Activated B cell treated with CpG ODN at 0.5 μM for 24 hours (primary cell): ENCODE measurements at regions not wholly inside any gene's neighbourhood (a gene's known extent, or its start where the extent isn't known, plus 50 kb on each side); places are given as distances from the start of the nearest gene placed in this dataset.

ENCODE experiments used
- ATAC-seq: fragments of 200-7000 bp; cut with Tn5 transposase; one replicate; pipeline ENCODE4 v1.10.0; 2021; ENCODE audit warnings: low read depth, mild to moderate bottlenecking, moderate library complexity
- CTCF ChIA-PET: fragments of 350-600 bp; sonication (Branson Sonifier 250); formaldehyde crosslinking; loops from one replicate; lab custom pipeline; 2021; ENCODE audit warnings: antibody characterized with exemption; lab: Charles Lee
- POLR2A ChIA-PET: fragments of 350-600 bp; sonication (Branson Sonifier 250); formaldehyde crosslinking; loops from one replicate; lab custom pipeline; 2021; ENCODE audit warnings: antibody characterized with exemption; lab: Charles Lee
- DNase-seq: peaks from one replicate; pipeline ENCODE4 v3.0.0; 2022
- H3K27ac Mint-ChIP-seq: one replicate; pipeline ENCODE4 v1.8.0; 2020; ENCODE audit warnings: mixed read lengths
- H3K27me3 Mint-ChIP-seq: one replicate; pipeline ENCODE4 v1.8.0; 2021; ENCODE audit warnings: mixed read lengths
- H3K36me3 Mint-ChIP-seq: one replicate; pipeline ENCODE4 v1.8.0; 2021; ENCODE audit warnings: low read depth, mixed read lengths
- H3K4me1 Mint-ChIP-seq: one replicate; pipeline ENCODE4 v1.8.0; 2021; ENCODE audit warnings: mixed read lengths
- H3K4me3 Mint-ChIP-seq: one replicate; pipeline ENCODE4 v1.8.0; 2020; ENCODE audit warnings: mild to moderate bottlenecking, mixed read lengths
- H3K9me3 Mint-ChIP-seq: one replicate; pipeline ENCODE4 v1.8.0; 2020; ENCODE audit warnings: mixed read lengths
- intact Hi-C: fragments of 100-400 bp; cut with micrococcal nuclease; formaldehyde crosslinking; loops from one replicate; pipeline ENCODE4 v1.15.1; 2024
- TF ChIP-seq, protein P1 (sequence below): fragments of 200-600 bp; IDR thresholded peaks from one replicate; pipeline ENCODE4 v1.8.0; 2022; ENCODE audit warnings: antibody characterized with exemption, mild to moderate bottlenecking

- ChIA-PET CTCF (no interaction called here), POLR2A (no interaction called here)
- Mint-ChIP-seq H3K36me3 (no peaks in the 10 kb centered on the region), H3K9me3 (peaks cover 3% of the 10 kb centered on the region), H3K27ac (no peak overlapping the region), H3K4me1 (no peaks in the 10 kb centered on the region), H3K4me3 (no peak overlapping the region), H3K27me3 (no peaks in the 10 kb centered on the region)
- no peak for ATAC-seq
- DNase-seq = no peak
- TF ChIP-seq, protein P1, sequence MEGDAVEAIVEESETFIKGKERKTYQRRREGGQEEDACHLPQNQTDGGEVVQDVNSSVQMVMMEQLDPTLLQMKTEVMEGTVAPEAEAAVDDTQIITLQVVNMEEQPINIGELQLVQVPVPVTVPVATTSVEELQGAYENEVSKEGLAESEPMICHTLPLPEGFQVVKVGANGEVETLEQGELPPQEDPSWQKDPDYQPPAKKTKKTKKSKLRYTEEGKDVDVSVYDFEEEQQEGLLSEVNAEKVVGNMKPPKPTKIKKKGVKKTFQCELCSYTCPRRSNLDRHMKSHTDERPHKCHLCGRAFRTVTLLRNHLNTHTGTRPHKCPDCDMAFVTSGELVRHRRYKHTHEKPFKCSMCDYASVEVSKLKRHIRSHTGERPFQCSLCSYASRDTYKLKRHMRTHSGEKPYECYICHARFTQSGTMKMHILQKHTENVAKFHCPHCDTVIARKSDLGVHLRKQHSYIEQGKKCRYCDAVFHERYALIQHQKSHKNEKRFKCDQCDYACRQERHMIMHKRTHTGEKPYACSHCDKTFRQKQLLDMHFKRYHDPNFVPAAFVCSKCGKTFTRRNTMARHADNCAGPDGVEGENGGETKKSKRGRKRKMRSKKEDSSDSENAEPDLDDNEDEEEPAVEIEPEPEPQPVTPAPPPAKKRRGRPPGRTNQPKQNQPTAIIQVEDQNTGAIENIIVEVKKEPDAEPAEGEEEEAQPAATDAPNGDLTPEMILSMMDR = no peak
- intact Hi-C loops = no loop called here
These were observed 81.0 kb downstream of the DIRAS3 start for GRCh38 chr1:67969446-67969845.

DNA sequence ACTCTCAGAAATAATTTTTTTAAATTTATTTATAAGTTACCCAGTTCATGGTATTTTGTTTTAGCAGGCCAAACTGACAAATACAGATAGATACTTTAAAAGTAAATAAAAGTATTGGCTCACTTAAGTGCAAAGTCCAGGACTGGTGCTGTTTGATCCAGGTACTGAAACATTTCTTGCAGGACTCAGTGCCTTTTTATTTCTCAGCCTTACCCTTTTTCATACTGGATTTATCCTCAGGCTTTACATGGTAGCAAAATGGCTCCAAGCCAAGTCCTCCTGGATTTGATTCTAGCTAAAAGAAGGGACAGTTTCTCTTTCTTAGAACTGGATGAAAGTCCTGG, 83.8 kb downstream of the DIRAS3 start:
- H3K9me3 Mint-ChIP-seq = peaks cover 22% of the 10 kb centered on the region
- no peaks in the 10 kb centered on the region for H3K27me3 Mint-ChIP-seq
- H3K4me1 Mint-ChIP-seq = no peaks in the 10 kb centered on the region
- no peak overlapping the region for H3K4me3 Mint-ChIP-seq
- ChIA-PET POLR2A (no interaction called here), CTCF (no interaction called here)
- DNase-seq (no peak), ATAC-seq (no peak)
- TF ChIP-seq, protein P1 = no peak
- H3K36me3 Mint-ChIP-seq = no peaks in the 10 kb centered on the region
- intact Hi-C loops = no loop called here
- H3K27ac Mint-ChIP-seq = no peak overlapping the region

DNA sequence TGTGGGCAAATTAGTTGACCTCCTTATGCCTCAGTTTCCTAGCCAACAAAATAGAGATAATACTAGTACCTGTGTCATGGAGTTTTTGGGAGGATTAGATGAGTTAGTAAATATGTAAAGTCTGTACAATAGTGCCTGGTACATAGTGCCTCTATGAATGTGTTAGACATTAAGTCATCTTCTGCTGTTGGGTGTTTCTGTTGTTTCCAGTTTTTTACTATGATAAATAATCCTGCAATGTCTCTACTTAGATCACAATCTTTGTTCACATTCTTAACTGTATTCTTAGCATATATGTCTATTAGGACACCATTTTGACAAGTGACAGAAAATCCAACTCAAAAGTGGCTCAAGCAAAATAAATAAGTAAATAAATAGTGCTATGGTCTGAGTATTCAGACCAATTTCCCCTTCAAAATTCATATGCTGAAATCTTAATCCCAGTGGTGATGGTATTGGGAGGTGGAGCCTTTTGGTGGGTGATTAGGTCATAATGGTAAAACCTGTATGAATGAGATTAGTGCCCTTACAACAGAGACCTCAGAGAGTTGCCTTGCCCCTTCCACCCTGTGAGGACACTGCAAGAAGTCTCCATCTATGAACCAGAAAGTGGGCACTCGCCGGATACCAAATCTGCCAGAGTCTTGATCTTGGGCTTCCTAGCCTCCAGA, 84.3 kb downstream of the DIRAS3 start:
- CTCF ChIA-PET = no interaction called here
- intact Hi-C loops = no loop called here
- H3K36me3 Mint-ChIP-seq = no peaks in the 10 kb centered on the region

GRCh38 chr1:67963263-67963662, 87.2 kb downstream of the DIRAS3 start:
- DNase-seq = no peak
- no peak overlapping the region for H3K4me3 Mint-ChIP-seq
- no peaks in the 10 kb centered on the region for H3K36me3 Mint-ChIP-seq
- ChIA-PET CTCF (no interaction called here), POLR2A (no interaction called here)
- no peaks in the 10 kb centered on the region for H3K4me1 Mint-ChIP-seq
- H3K27me3 Mint-ChIP-seq = no peaks in the 10 kb centered on the region
- ATAC-seq = no peak
- intact Hi-C loops = no loop called here
- H3K9me3 Mint-ChIP-seq = peaks cover 20% of the 10 kb centered on the region
- H3K27ac Mint-ChIP-seq = no peak overlapping the region
- TF ChIP-seq, protein P1 = no peak

More for the DNA sequence above, 84.3 kb downstream of the DIRAS3 start:
- DNase-seq (no peak), ATAC-seq (no peak)
- H3K27me3 Mint-ChIP-seq = no peaks in the 10 kb centered on the region
- no peak overlapping the region for H3K27ac Mint-ChIP-seq
- H3K4me3 Mint-ChIP-seq = no peak overlapping the region
- TF ChIP-seq, protein P1 = no peak
- no peaks in the 10 kb centered on the region for H3K4me1 Mint-ChIP-seq
- POLR2A ChIA-PET = no interaction called here
- peaks cover 22% of the 10 kb centered on the region for H3K9me3 Mint-ChIP-seq

- H3K27ac Mint-ChIP-seq = no peak overlapping the region
- no peaks in the 10 kb centered on the region for H3K36me3 Mint-ChIP-seq
- TF ChIP-seq, protein P1 = no peak
- ChIA-PET CTCF (no interaction called here), POLR2A (no interaction called here)
- no peak for DNase-seq
- no peak for ATAC-seq
- peaks cover 20% of the 10 kb centered on the region for H3K9me3 Mint-ChIP-seq
- H3K4me1 Mint-ChIP-seq = no peaks in the 10 kb centered on the region
- H3K27me3 Mint-ChIP-seq = no peaks in the 10 kb centered on the region
- intact Hi-C loops = no loop called here
- no peak overlapping the region for H3K4me3 Mint-ChIP-seq
These were observed 89.7 kb downstream of the DIRAS3 start for GRCh38 chr1:67960766-67961165.
